ENCODE measurements at regions not wholly inside any gene's neighbourhood (a gene's known extent, or its start where the extent isn't known, plus 50 kb on each side); places are given as distances from the start of the nearest gene placed in this dataset.

- no peak for DNase-seq
Measured at GRCh38 chr4:123776267-123776666, 379.7 kb downstream of the SPRY1 start.

GRCh38 chr4:123777373-123777772 lies 380.8 kb downstream of the SPRY1 start:
- no peak for DNase-seq

GRCh38 chr4:123783151-123783790 lies 386.7 kb downstream of the SPRY1 start:
- no peak for DNase-seq

GRCh38 chr4:123783921-123784320 lies 387.3 kb downstream of the SPRY1 start:
- no peak for DNase-seq

- DNase-seq = no peak
Measured at GRCh38 chr4:123784626-123785025, 388.0 kb downstream of the SPRY1 start.

- no peak for DNase-seq
Measured at GRCh38 chr4:123785538-123785937, 388.9 kb downstream of the SPRY1 start.

GRCh38 chr4:123786163-123786915 lies 389.7 kb downstream of the SPRY1 start:
- DNase-seq = no peak

GRCh38 chr4:123786920-123787319 lies 390.3 kb downstream of the SPRY1 start:
- DNase-seq = no peak

- no peak for DNase-seq
Measured at GRCh38 chr4:123787512-123788080, 391.0 kb downstream of the SPRY1 start.

- no peak for DNase-seq
Measured at GRCh38 chr4:123788577-123788976, 392.0 kb downstream of the SPRY1 start.

- no peak for DNase-seq
Measured at GRCh38 chr4:123790681-123791080, 394.1 kb downstream of the SPRY1 start.

GRCh38 chr4:123802082-123802645 lies 405.6 kb downstream of the SPRY1 start:
- no peak for DNase-seq

GRCh38 chr4:123802933-123803332 lies 406.3 kb downstream of the SPRY1 start:
- DNase-seq = no peak

GRCh38 chr4:123804196-123804721 lies 407.7 kb downstream of the SPRY1 start:
- no peak for DNase-seq

- DNase-seq = no peak
Measured at GRCh38 chr4:123806056-123806455, 409.5 kb downstream of the SPRY1 start.

GRCh38 chr4:123807187-123807586 lies 410.6 kb downstream of the SPRY1 start:
- no peak for DNase-seq

- DNase-seq = no peak
Measured at GRCh38 chr4:123807866-123808265, 411.3 kb downstream of the SPRY1 start.

GRCh38 chr4:123809864-123810263 lies 413.3 kb downstream of the SPRY1 start:
- no peak for DNase-seq

GRCh38 chr4:123812066-123812390 lies 415.4 kb downstream of the SPRY1 start:
- DNase-seq = no peak

- DNase-seq = no peak
Measured at GRCh38 chr4:123813901-123814300, 417.3 kb downstream of the SPRY1 start.

- DNase-seq = no peak
Measured at GRCh38 chr4:123816462-123816861, 419.9 kb downstream of the SPRY1 start.

GRCh38 chr4:123817025-123817688 lies 420.6 kb downstream of the SPRY1 start:
- DNase-seq = no peak

- DNase-seq = no peak
Measured at GRCh38 chr4:123819362-123820035, 422.9 kb downstream of the SPRY1 start.

All from CD4-positive, alpha-beta T cell treated with Interleukin-6 for 4 hours (primary cell).